H1 (cell line): ENCODE measurements at regions not wholly inside any gene's neighbourhood (a gene's known extent, or its start where the extent isn't known, plus 50 kb on each side); places are given as distances from the start of the nearest gene placed in this dataset.

Experiments
- CTCF ChIA-PET: fragments of 300-600 bp; sonication (Branson Sonifier 250); formaldehyde crosslinking; loops from one replicate; lab custom pipeline; 2021; ENCODE audit not compliant: partially characterized antibody; lab: Charles Lee
- POLR2A ChIA-PET: fragments of 300-600 bp; sonication (Branson Sonifier 250); formaldehyde crosslinking; loops from one replicate; lab custom pipeline; 2021; ENCODE audit warnings: inconsistent platforms; ENCODE audit not compliant: partially characterized antibody; lab: Charles Lee
- DNase-seq, 2 experiments: peaks; one replicate each; pipeline versions ENCODE4 v3.0.0 to v3.0.0-alpha.2; 2010 to 2022; ENCODE audit warnings: low spot score in 2 of 2, low read depth in 1 of 2, mixed read lengths in 1 of 2
- FAIRE-seq: peaks from 2 replicates; lab custom pipeline; 2011; peaks lifted over from hg19 to GRCh38; lab: Jason Lieb, UNC
- H2AFZ ChIP-seq: 2 replicates; pipeline ENCODE4 v1.8.1; 2012; ENCODE audit warnings: low read length, inconsistent platforms
- H2AK5ac ChIP-seq: 2 replicates; pipeline ENCODE4 v1.6.1; 2013; ENCODE audit warnings: low read depth, low read length
- H2BK120ac ChIP-seq: replicated peaks from 2 replicates; pipeline ENCODE3; 2013; ENCODE audit warnings: low read depth, low read length, inconsistent platforms
- H2BK12ac ChIP-seq: 2 replicates; pipeline ENCODE4 v1.6.1; 2013; ENCODE audit warnings: low read depth, low read length
- H2BK15ac ChIP-seq: 2 replicates; pipeline ENCODE4 v1.6.1; 2013; ENCODE audit warnings: low read length
- H2BK20ac ChIP-seq: 2 replicates; pipeline ENCODE4 v1.6.1; 2013; ENCODE audit warnings: low read length
- H2BK5ac ChIP-seq: 2 replicates; pipeline ENCODE4 v1.6.1; 2013; ENCODE audit warnings: low read depth, low read length
- H3K14ac ChIP-seq: 2 replicates; pipeline ENCODE4 v1.6.1; 2013; ENCODE audit warnings: inconsistent platforms; ENCODE audit not compliant: insufficient read length
- H3K18ac ChIP-seq: 2 replicates; pipeline ENCODE4 v1.6.1; 2013; ENCODE audit warnings: low read length; ENCODE audit errors: extremely low read depth
- H3K23ac ChIP-seq: 2 replicates; pipeline ENCODE4 v1.6.1; 2013; ENCODE audit warnings: inconsistent platforms; ENCODE audit not compliant: insufficient read length
- H3K23me2 ChIP-seq: 2 replicates; pipeline ENCODE4 v1.6.1; 2013; ENCODE audit warnings: low read depth, low read length
- H3K27ac ChIP-seq: 2 replicates; pipeline ENCODE4 v1.6.1; 2011; ENCODE audit warnings: low read depth, low read length, inconsistent platforms
- H3K27me3 ChIP-seq, 4 experiments: replicated peaks in 1 of 4; 1 replicate in 1 of 4; 2 replicates in 3 of 4; pipeline versions ENCODE4 v1.6.1 to v1.8.1; 2011 to 2013; ENCODE audit warnings: low read length in 3 of 4, mild to moderate bottlenecking in 3 of 4, inconsistent platforms in 2 of 4, mixed read lengths in 2 of 4, moderate library complexity in 1 of 4; ENCODE audit not compliant: control insufficient read depth in 3 of 4, insufficient read depth in 3 of 4; ENCODE audit errors: extremely low read depth in 1 of 4
- H3K36me3 ChIP-seq, 4 experiments: 2 replicates each; pipeline versions ENCODE4 v1.6.1 to v1.8.1; 2011 to 2013; ENCODE audit warnings: mild to moderate bottlenecking in 4 of 4, low read length in 3 of 4, moderate library complexity in 2 of 4, control low read depth in 1 of 4, inconsistent platforms in 1 of 4; ENCODE audit not compliant: insufficient read depth in 4 of 4, control insufficient read depth in 2 of 4
- H3K4ac ChIP-seq: replicated peaks from 2 replicates; pipeline ENCODE3; 2013; ENCODE audit warnings: low read length, low read depth, mixed read lengths, inconsistent platforms; ENCODE audit not compliant: insufficient read length
- H3K4me1 ChIP-seq, 4 experiments: replicated peaks in 1 of 4; 1 replicate in 1 of 4; 2 replicates in 3 of 4; pipeline versions ENCODE4 v1.6.1 to v1.8.1; 2011 to 2013; ENCODE audit warnings: low read length in 3 of 4, inconsistent platforms in 2 of 4, mixed read lengths in 1 of 4; ENCODE audit not compliant: insufficient read depth in 4 of 4, control insufficient read depth in 3 of 4
- H3K4me2 ChIP-seq, 2 experiments: 2 replicates each; pipeline versions ENCODE4 v1.6.1 to v1.8.1; 2011 to 2013; ENCODE audit warnings: low read depth in 2 of 2, low read length in 2 of 2, control low read depth in 1 of 2, inconsistent platforms in 1 of 2, mild to moderate bottlenecking in 1 of 2; ENCODE audit not compliant: insufficient read depth in 1 of 2
- H3K4me3 ChIP-seq, 4 experiments: fragments of 200-600, 300-600 bp in 1 of 4; sonication (generic), shearing (Covaris generic), sonication (Bioruptor Twin) in 1 of 4; 2 replicates each; pipeline versions ENCODE4 v1.5.1 to v1.8.1; 2011 to 2016; ENCODE audit warnings: low read length in 4 of 4, low read depth in 3 of 4, control low read depth in 2 of 4, inconsistent platforms in 2 of 4, mild to moderate bottlenecking in 2 of 4, mixed read lengths in 1 of 4, moderate library complexity in 1 of 4; ENCODE audit not compliant: insufficient read depth in 2 of 4; ENCODE audit errors: extremely low read depth in 1 of 4
- H3K56ac ChIP-seq: replicated peaks from 2 replicates; pipeline ENCODE3; 2013; ENCODE audit warnings: low read depth, mild to moderate bottlenecking, mixed read lengths, low read length, inconsistent platforms; ENCODE audit not compliant: insufficient read length
- H3K79me1 ChIP-seq: 2 replicates; pipeline ENCODE4 v1.6.1; 2013; ENCODE audit warnings: low read depth, low read length, control low read depth
- H3K79me2 ChIP-seq, 2 experiments: 2 replicates each; pipeline versions ENCODE4 v1.6.1 to v1.8.1; 2012 to 2013; ENCODE audit warnings: low read length in 2 of 2, mild to moderate bottlenecking in 2 of 2, inconsistent platforms in 1 of 2; ENCODE audit not compliant: insufficient read depth in 2 of 2, control insufficient read depth in 1 of 2
- H3K9ac ChIP-seq, 4 experiments: replicated peaks in 1 of 4; 1 replicate in 1 of 4; 2 replicates in 3 of 4; pipeline versions ENCODE4 v1.6.1 to v1.8.1; 2011 to 2013; ENCODE audit warnings: low read depth in 3 of 4, low read length in 3 of 4, control low read depth in 2 of 4, mild to moderate bottlenecking in 2 of 4, moderate library complexity in 2 of 4, inconsistent platforms in 1 of 4; ENCODE audit errors: extremely low read depth in 1 of 4
- H3K9me3 ChIP-seq, 2 experiments: 2 replicates each; pipeline versions ENCODE4 v1.6.1 to v1.8.1; 2012 to 2013; ENCODE audit warnings: mild to moderate bottlenecking in 2 of 2, moderate library complexity in 2 of 2, control low read depth in 1 of 2, inconsistent platforms in 1 of 2, low read depth in 1 of 2, low read length in 1 of 2, mixed read lengths in 1 of 2; ENCODE audit not compliant: insufficient read depth in 2 of 2
- H4K20me1 ChIP-seq, 2 experiments: replicated peaks in 1 of 2; 2 replicates each; pipeline versions ENCODE3 to v1.8.1; 2011 to 2013; ENCODE audit warnings: inconsistent platforms in 2 of 2, low read length in 2 of 2, mild to moderate bottlenecking in 1 of 2; ENCODE audit not compliant: insufficient read depth in 2 of 2, control insufficient read depth in 1 of 2
- H4K5ac ChIP-seq: 2 replicates; pipeline ENCODE4 v1.6.1; 2013; ENCODE audit warnings: low read length, low read depth, mixed read lengths, inconsistent platforms; ENCODE audit not compliant: insufficient read length
- H4K8ac ChIP-seq: 2 replicates; pipeline ENCODE4 v1.8.0; 2013; ENCODE audit warnings: mild to moderate bottlenecking, moderate library complexity, low read length, inconsistent platforms; ENCODE audit not compliant: insufficient read depth; ENCODE audit errors: extremely low read depth
- H4K91ac ChIP-seq: replicated peaks from 2 replicates; pipeline ENCODE3; 2013; ENCODE audit warnings: low read length, mixed read lengths, inconsistent platforms; ENCODE audit not compliant: insufficient read length
- CBX5 ChIP-seq: fragments of 300-800, 300-1000 bp; sonication (generic); IDR thresholded peaks from 2 replicates; pipeline ENCODE4 v1.7.1; 2016; ENCODE audit warnings: antibody characterized with exemption, low read length, low read depth
- CEBPB ChIP-seq: IDR thresholded peaks from 2 replicates; pipeline ENCODE4 v1.6.1; 2012; ENCODE audit warnings: low read depth, low read length
- CHD2 ChIP-seq: IDR thresholded peaks from 2 replicates; pipeline ENCODE4 v1.6.1; 2012; ENCODE audit warnings: low read length, improper control_type of control experiment
- CREB1 ChIP-seq: IDR thresholded peaks from 2 replicates; pipeline ENCODE4 v1.6.1; 2012; ENCODE audit warnings: inconsistent platforms
- EGR1 ChIP-seq: IDR thresholded peaks from 2 replicates; pipeline ENCODE4 v1.6.1; 2011; ENCODE audit warnings: low read depth, low read length, borderline replicate concordance
- HDAC2 ChIP-seq, 2 experiments: fragments of 300-600 bp in 1 of 2; sonication (generic) in 1 of 2; IDR thresholded peaks; 2 replicates each; pipeline ENCODE4 v1.6.1; 2011 to 2012; ENCODE audit warnings: low read depth in 2 of 2, low read length in 2 of 2, mild to moderate bottlenecking in 2 of 2, moderate library complexity in 2 of 2, borderline replicate concordance in 1 of 2, inconsistent platforms in 1 of 2
- HDAC6 ChIP-seq: IDR thresholded peaks from one replicate; pipeline ENCODE4 v1.7.1; 2012; ENCODE audit warnings: low read depth, mild to moderate bottlenecking, inconsistent platforms, low read length, moderate library complexity
- KDM4A ChIP-seq: IDR thresholded peaks from one replicate; pipeline ENCODE4 v1.7.1; 2012; ENCODE audit warnings: low read depth, mild to moderate bottlenecking, moderate library complexity, low read length, inconsistent platforms; ENCODE audit not compliant: severe bottlenecking
- POU5F1 ChIP-seq: IDR thresholded peaks from 2 replicates; pipeline ENCODE4 v1.6.1; 2011; ENCODE audit warnings: low read depth, mild to moderate bottlenecking, low read length, moderate library complexity
- RBBP5 ChIP-seq: IDR thresholded peaks from 2 replicates; pipeline ENCODE4 v1.7.1; 2012; ENCODE audit warnings: low read depth, mild to moderate bottlenecking, inconsistent platforms, low read length, moderate library complexity, borderline replicate concordance
- SIX5 ChIP-seq: IDR thresholded peaks from 2 replicates; pipeline ENCODE4 v1.6.1; 2011; ENCODE audit warnings: mild to moderate bottlenecking, low read depth, low read length
- SP4 ChIP-seq: IDR thresholded peaks from 2 replicates; pipeline ENCODE4 v1.6.1; 2012; ENCODE audit warnings: low read length, inconsistent platforms
- WGBS, 2 experiments: shearing (Covaris generic) in 1 of 2; methylation state at CpG; one replicate each; pipeline versions ENCODE4 v1.1.6 to v1.1.7; 2013 to 2015; ENCODE audit warnings: low lambda C conversion rate in 2 of 2, mixed read lengths in 2 of 2, inconsistent platforms in 1 of 2, low coverage in 1 of 2, missing lambda C conversion rate in 1 of 2; ENCODE audit not compliant: insufficient replicate concordance in 2 of 2, insufficient coverage in 1 of 2, insufficient read length in 1 of 2; ENCODE audit errors: extremely low coverage in 1 of 2, missing lambda C conversion rate in 1 of 2; 5-methylcytosine and 5-hydroxymethylcytosine counted together
- TF ChIP-seq, protein P1 (sequence below): IDR thresholded peaks from 2 replicates; pipeline ENCODE4 v1.6.1; 2012; ENCODE audit warnings: inconsistent platforms

DNA sequence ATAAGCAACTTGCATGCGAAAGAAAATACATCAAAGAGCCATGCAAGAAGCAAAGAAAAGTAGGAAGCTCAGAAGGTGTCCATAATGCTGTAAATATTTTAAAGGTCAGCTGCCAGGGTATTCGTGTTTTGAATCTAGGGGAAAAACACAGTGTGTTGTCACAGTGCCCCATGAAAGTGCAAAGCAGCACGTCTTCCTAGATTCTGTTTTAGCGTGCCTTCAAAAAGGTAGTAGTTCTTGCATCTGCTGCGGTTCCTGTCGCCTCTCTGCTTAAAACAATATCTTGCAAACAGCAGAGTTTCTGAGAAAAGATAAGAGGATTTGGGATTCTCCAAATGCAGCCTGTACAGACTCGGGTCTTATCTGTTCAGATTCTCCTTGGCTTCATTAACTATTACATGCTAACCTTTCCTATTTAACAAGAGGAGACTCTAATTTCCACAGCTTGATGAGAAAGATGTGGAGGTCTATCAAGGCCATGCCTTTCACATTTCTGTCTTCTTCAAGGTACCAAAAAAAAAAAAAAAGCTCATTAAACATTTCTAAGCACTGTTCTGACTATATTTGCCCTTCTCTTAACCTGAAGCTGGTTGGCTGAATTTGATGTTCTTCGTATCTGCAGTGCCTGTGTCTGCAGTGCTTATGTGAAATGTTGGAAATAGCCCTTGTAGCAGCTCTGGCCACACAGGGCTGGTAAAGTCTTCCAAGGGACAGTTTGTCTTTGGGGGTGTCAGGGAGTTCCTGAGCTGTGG, 297.5 kb downstream of the ADGB start:
- Histone ChIP-seq H3K36me3 (no peaks in the 10 kb centered on the region; a peak in 2 of 8 replicates), H4K91ac (no peak overlapping the region), H3K4me2 (no peak overlapping the region), H3K27me3 (no peaks in the 10 kb centered on the region), H4K8ac (no peak overlapping the region), H4K20me1 (no peaks in the 10 kb centered on the region), H3K56ac (no peak overlapping the region), H4K5ac (no peak overlapping the region), H3K23me2 (no peaks in the 10 kb centered on the region), H2BK12ac (no peak overlapping the region), H2BK20ac (no peak overlapping the region), H3K4me3 (no peak overlapping the region), H2BK120ac (no peak overlapping the region), H2AK5ac (no peak overlapping the region), H2BK15ac (no peak overlapping the region), H3K27ac (no peak overlapping the region), H3K79me1 (no peaks in the 10 kb centered on the region), H3K14ac (no peak overlapping the region), H3K79me2 (no peaks in the 10 kb centered on the region), H3K4ac (no peak overlapping the region)
- no peak for DNase-seq
- WGBS, 2 experiments = 91% methylated on average over 8 of the region's 8 CpGs; no CpG with 5 or more reads in 1 of the 2 experiments
- CTCF ChIA-PET = interaction anchor here (1.0 kb wide), 1 partner anchor 8 kb away, joined by 3 read pairs; no protein-coding TSS in a partner anchor
- FAIRE-seq = no peak
- TF ChIP-seq SIX5 (no peak), CHD2 (no peak), CEBPB (no peak), RBBP5 (no peak), POU5F1 (no peak), SP4 (no peak), EGR1 (no peak), CBX5 (no peak), HDAC6 (no peak), CREB1 (no peak), HDAC2 (IDR thresholded peaks at IDR 0.05; ENCODE audit: borderline replicate concordance in 1 of 2, low read depth in 2 of 2, low read length in 2 of 2) (no peak), KDM4A (no peak)
- TF ChIP-seq, protein P1, sequence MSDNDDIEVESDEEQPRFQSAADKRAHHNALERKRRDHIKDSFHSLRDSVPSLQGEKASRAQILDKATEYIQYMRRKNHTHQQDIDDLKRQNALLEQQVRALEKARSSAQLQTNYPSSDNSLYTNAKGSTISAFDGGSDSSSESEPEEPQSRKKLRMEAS = no peak
- TF ChIP-seq, all 59 proteins: peak for 0
- no peaks in the 10 kb centered on the region for H3K4me1 ChIP-seq
- H3K23ac ChIP-seq = no peak overlapping the region
- H2AFZ ChIP-seq = no peak overlapping the region
- no peak overlapping the region for H2BK5ac ChIP-seq
- no peaks in the 10 kb centered on the region for H3K9me3 ChIP-seq
- POLR2A ChIA-PET = no interaction called here
- H3K9ac ChIP-seq = no peak overlapping the region
- no peak overlapping the region for H3K18ac ChIP-seq
